Thoracic aorta (tissue), 2 donors: ENCODE measurements at regions not wholly inside any gene's neighbourhood (a gene's known extent, or its start where the extent isn't known, plus 50 kb on each side); places are given as distances from the start of the nearest gene placed in this dataset.

ENCODE experiments used
- ATAC-seq: fragments of 150-250 bp; one replicate; pipeline ENCODE4 v1.8.0; 2017; ENCODE audit warnings: low read depth; ENCODE audit not compliant: insufficient number of reproducible peaks, low FRiP score
- DNase-seq: peaks from one replicate; pipeline ENCODE4 v3.0.0-alpha.2; 2020; ENCODE audit warnings: low spot score
- H3K27ac ChIP-seq, 2 donors: fragments of 200-600 bp; sonication (generic); 1 replicate in 1 of 2; 2 replicates in 1 of 2; pipeline ENCODE4 v1.5.1; 2016; ENCODE audit warnings: mild to moderate bottlenecking in 2 of 2, moderate library complexity in 2 of 2
- H3K27me3 ChIP-seq: fragments of 200-600 bp; sonication (generic); replicated peaks from 2 replicates; pipeline ENCODE4 v1.6.0; 2016; ENCODE audit warnings: mild to moderate bottlenecking; ENCODE audit not compliant: insufficient read depth
- H3K36me3 ChIP-seq: fragments of 200-600 bp; sonication (generic); one replicate; pipeline ENCODE4 v1.5.1; 2016
- H3K4me1 ChIP-seq, 2 donors: fragments of 200-600 bp; sonication (generic); 1 replicate in 1 of 2; 2 replicates in 1 of 2; pipeline versions ENCODE4 v1.5.1 to v1.6.0; 2016; ENCODE audit warnings: low read depth in 2 of 2, mild to moderate bottlenecking in 1 of 2; ENCODE audit not compliant: control insufficient read depth in 1 of 2
- H3K4me3 ChIP-seq: fragments of 200-600 bp; sonication (generic); 2 replicates; pipeline ENCODE4 v1.5.1; 2016; ENCODE audit warnings: mild to moderate bottlenecking
- H3K9me3 ChIP-seq: fragments of 200-600 bp; sonication (generic); 2 replicates; pipeline ENCODE4 v1.5.1; 2016
- CTCF ChIP-seq: fragments of 200-600 bp; sonication (generic); IDR thresholded peaks from one replicate; pipeline ENCODE4 v1.5.1; 2019; ENCODE audit warnings: antibody characterized with exemption

GRCh38 chr21:15195768-15196167, 131.0 kb upstream of the NRIP1 start:
- Histone ChIP-seq H3K27ac (no peak overlapping the region), H3K4me3 (no peak overlapping the region), H3K36me3 (no peaks in the 10 kb centered on the region), H3K9me3 (no peaks in the 10 kb centered on the region), H3K27me3 (no peaks in the 10 kb centered on the region), H3K4me1 (no peaks in the 10 kb centered on the region)
- TF ChIP-seq CTCF = no peak
- no peak for DNase-seq
- no peak for ATAC-seq

GRCh38 chr21:15197696-15198095, 132.9 kb upstream of the NRIP1 start:
- DNase-seq (no peak), ATAC-seq (no peak)
- no peak overlapping the region for H3K4me3 ChIP-seq
- no peaks in the 10 kb centered on the region for H3K4me1 ChIP-seq
- H3K27me3 ChIP-seq = no peaks in the 10 kb centered on the region
- no peak overlapping the region for H3K27ac ChIP-seq
- no peak for TF ChIP-seq CTCF
- no peaks in the 10 kb centered on the region for H3K36me3 ChIP-seq
- no peaks in the 10 kb centered on the region for H3K9me3 ChIP-seq

- Histone ChIP-seq H3K9me3 (no peaks in the 10 kb centered on the region), H3K27ac (no peak overlapping the region), H3K4me1 (no peaks in the 10 kb centered on the region), H3K27me3 (no peaks in the 10 kb centered on the region), H3K4me3 (no peak overlapping the region), H3K36me3 (no peaks in the 10 kb centered on the region)
- no peak for ATAC-seq
- no peak for DNase-seq
- TF ChIP-seq CTCF = no peak
Measured at GRCh38 chr21:15199414-15200383, 134.9 kb upstream of the NRIP1 start.

GRCh38 chr21:15203740-15204139, 138.9 kb upstream of the NRIP1 start:
- Histone ChIP-seq H3K36me3 (no peaks in the 10 kb centered on the region), H3K27ac (no peak overlapping the region), H3K4me3 (no peak overlapping the region), H3K4me1 (no peaks in the 10 kb centered on the region), H3K9me3 (no peaks in the 10 kb centered on the region), H3K27me3 (no peaks in the 10 kb centered on the region)
- DNase-seq (no peak), ATAC-seq (no peak)
- TF ChIP-seq CTCF = no peak

- Histone ChIP-seq H3K36me3 (no peaks in the 10 kb centered on the region), H3K4me3 (no peak overlapping the region), H3K27ac (no peak overlapping the region), H3K4me1 (no peaks in the 10 kb centered on the region), H3K9me3 (no peaks in the 10 kb centered on the region), H3K27me3 (no peaks in the 10 kb centered on the region)
- TF ChIP-seq CTCF = no peak
- ATAC-seq (no peak), DNase-seq (no peak)
Measured at GRCh38 chr21:15204140-15204969, 139.6 kb upstream of the NRIP1 start.
